Mesenchymal stem cell (in vitro differentiated cells and primary cell): ENCODE measurements at regions not wholly inside any gene's neighbourhood (a gene's known extent, or its start where the extent isn't known, plus 50 kb on each side); places are given as distances from the start of the nearest gene placed in this dataset.

Experiments used
- DNase-seq: peaks from one replicate; pipeline ENCODE4 v3.0.0-alpha.2; 2013
- H2AFZ ChIP-seq: one replicate; pipeline ENCODE4 v1.6.1; 2013; ENCODE audit warnings: low read depth, mild to moderate bottlenecking, control low read depth, inconsistent platforms, low read length, moderate library complexity
- H2AK5ac ChIP-seq: 2 replicates; pipeline ENCODE4 v1.6.1; 2013; ENCODE audit warnings: low read length, moderate library complexity, mild to moderate bottlenecking, inconsistent platforms; ENCODE audit not compliant: severe bottlenecking
- H2BK120ac ChIP-seq: one replicate; pipeline ENCODE4 v1.6.1; 2013; ENCODE audit warnings: low read depth, mild to moderate bottlenecking, inconsistent platforms, low read length, moderate library complexity
- H2BK12ac ChIP-seq, 2 experiments: one replicate each; pipeline ENCODE4 v1.6.1; 2013; ENCODE audit warnings: inconsistent platforms in 2 of 2, low read length in 2 of 2, mild to moderate bottlenecking in 2 of 2, moderate library complexity in 2 of 2, control low read depth in 1 of 2
- H2BK15ac ChIP-seq: one replicate; pipeline ENCODE4 v1.6.1; 2013; ENCODE audit warnings: mild to moderate bottlenecking, low read depth, inconsistent platforms; ENCODE audit not compliant: poor library complexity, severe bottlenecking
- H2BK5ac ChIP-seq: 2 replicates; pipeline ENCODE4 v1.6.1; 2013; ENCODE audit warnings: low read depth, mild to moderate bottlenecking, low read length, control low read depth, inconsistent platforms; ENCODE audit not compliant: poor library complexity, severe bottlenecking
- H3K14ac ChIP-seq, 2 experiments: one replicate each; pipeline ENCODE4 v1.6.1; 2013; ENCODE audit warnings: inconsistent platforms in 2 of 2, low read length in 2 of 2, control low read depth in 1 of 2, mild to moderate bottlenecking in 1 of 2, moderate library complexity in 1 of 2
- H3K18ac ChIP-seq, 2 experiments: one replicate each; pipeline ENCODE4 v1.6.1; 2013; ENCODE audit warnings: inconsistent platforms in 2 of 2, low read length in 2 of 2, control low read depth in 1 of 2, low read depth in 1 of 2, mild to moderate bottlenecking in 1 of 2
- H3K23ac ChIP-seq, 2 experiments: one replicate each; pipeline ENCODE4 v1.6.1; 2013; ENCODE audit warnings: inconsistent platforms in 2 of 2, low read length in 2 of 2, mild to moderate bottlenecking in 2 of 2, moderate library complexity in 2 of 2, control low read depth in 1 of 2
- H3K27ac ChIP-seq: 2 replicates; pipeline ENCODE4 v1.5.1; 2013; ENCODE audit warnings: mild to moderate bottlenecking, moderate library complexity, low read length, control low read depth, inconsistent platforms; ENCODE audit not compliant: poor library complexity, severe bottlenecking
- H3K27me3 ChIP-seq, 2 experiments: 2 replicates each; pipeline versions ENCODE4 v1.6.1 to v1.7.0; 2013; ENCODE audit warnings: low read length in 2 of 2, mild to moderate bottlenecking in 2 of 2, moderate library complexity in 2 of 2, control low read depth in 1 of 2, inconsistent platforms in 1 of 2; ENCODE audit not compliant: control insufficient read depth in 1 of 2, insufficient read depth in 1 of 2
- H3K36me3 ChIP-seq, 2 experiments: 2 replicates each; pipeline versions ENCODE4 v1.6.1 to v1.7.0; 2013; ENCODE audit warnings: low read length in 2 of 2, control low read depth in 1 of 2, inconsistent platforms in 1 of 2, low read depth in 1 of 2, mild to moderate bottlenecking in 1 of 2; ENCODE audit not compliant: insufficient read depth in 2 of 2, control insufficient read depth in 1 of 2
- H3K4ac ChIP-seq, 2 experiments: one replicate each; pipeline ENCODE4 v1.6.1; 2013; ENCODE audit warnings: inconsistent platforms in 2 of 2, low read length in 2 of 2, mild to moderate bottlenecking in 2 of 2, moderate library complexity in 2 of 2, control low read depth in 1 of 2, low read depth in 1 of 2
- H3K4me1 ChIP-seq: 2 replicates; pipeline ENCODE4 v1.6.1; 2013; ENCODE audit warnings: low read depth, low read length, control low read depth; ENCODE audit not compliant: control insufficient read depth, insufficient read depth
- H3K4me2 ChIP-seq: 2 replicates; pipeline ENCODE4 v1.6.1; 2013; ENCODE audit warnings: low read length, mild to moderate bottlenecking, inconsistent platforms; ENCODE audit not compliant: poor library complexity, severe bottlenecking
- H3K4me3 ChIP-seq, 2 experiments: 2 replicates each; pipeline versions ENCODE4 v1.5.1 to v1.7.0; 2013; ENCODE audit warnings: low read length in 2 of 2, mild to moderate bottlenecking in 2 of 2, control low read depth in 1 of 2, low read depth in 1 of 2; ENCODE audit not compliant: insufficient read depth in 1 of 2
- H3K79me1 ChIP-seq: replicated peaks from 2 replicates; pipeline ENCODE4 v1.6.1; 2013; ENCODE audit warnings: mild to moderate bottlenecking, control low read depth, low read length, inconsistent platforms; ENCODE audit not compliant: poor library complexity, severe bottlenecking
- H3K9ac ChIP-seq: 2 replicates; pipeline ENCODE4 v1.7.0; 2013; ENCODE audit warnings: mild to moderate bottlenecking, low read length, moderate library complexity
- H3K9me3 ChIP-seq: 2 replicates; pipeline ENCODE4 v1.7.0; 2013; ENCODE audit warnings: mild to moderate bottlenecking, low read length; ENCODE audit not compliant: control insufficient read depth
- H4K8ac ChIP-seq: one replicate; pipeline ENCODE4 v1.6.1; 2013; ENCODE audit warnings: inconsistent platforms, mild to moderate bottlenecking, low read length, moderate library complexity
- H4K91ac ChIP-seq: one replicate; pipeline ENCODE4 v1.6.1; 2013; ENCODE audit warnings: mild to moderate bottlenecking, low read length, inconsistent platforms
- WGBS: methylation state at CpG from one replicate; pipeline ENCODE4 v1.1.7; 2013; ENCODE audit warnings: mixed read lengths; 5-methylcytosine and 5-hydroxymethylcytosine counted together

GRCh38 chr5:56552612-56553268 is 262.6 kb upstream of the MAP3K1 start:
- Histone ChIP-seq H3K36me3 (no peaks in the 10 kb centered on the region), H3K23ac (no peak overlapping the region), H4K8ac (no peak overlapping the region), H3K27ac (no peak overlapping the region), H2BK5ac (no peak overlapping the region), H2BK120ac (no peak overlapping the region), H3K14ac (no peak overlapping the region), H2BK12ac (no peak overlapping the region), H2BK15ac (no peak overlapping the region), H3K79me1 (no peaks in the 10 kb centered on the region), H3K4me1 (no peaks in the 10 kb centered on the region), H4K91ac (no peak overlapping the region), H3K9ac (no peak overlapping the region), H3K9me3 (no peaks in the 10 kb centered on the region), H3K4me2 (no peak overlapping the region), H3K27me3 (peaks cover 0 to 3% of the 10 kb centered on the region in 2 experiments), H2AFZ (no peak overlapping the region), H3K4ac (no peak overlapping the region), H3K4me3 (no peak overlapping the region), H3K18ac (no peak overlapping the region), H2AK5ac (no peak overlapping the region)
- no peak for DNase-seq

- Histone ChIP-seq H2AK5ac (no peak overlapping the region), H2AFZ (no peak overlapping the region), H3K9me3 (no peaks in the 10 kb centered on the region), H4K8ac (no peak overlapping the region), H3K27ac (no peak overlapping the region), H3K18ac (no peak overlapping the region), H2BK120ac (no peak overlapping the region), H3K4ac (no peak overlapping the region), H2BK15ac (no peak overlapping the region), H3K23ac (no peak overlapping the region), H3K14ac (no peak overlapping the region), H3K27me3 (no peaks in the 10 kb centered on the region), H3K4me2 (no peak overlapping the region), H2BK5ac (no peak overlapping the region), H3K4me3 (no peak overlapping the region), H2BK12ac (no peak overlapping the region), H4K91ac (no peak overlapping the region), H3K4me1 (no peaks in the 10 kb centered on the region), H3K79me1 (no peaks in the 10 kb centered on the region), H3K36me3 (no peaks in the 10 kb centered on the region), H3K9ac (no peak overlapping the region)
- 100% methylated on average over 2 of the region's 2 CpGs for WGBS
- no peak for DNase-seq
Measured at GRCh38 chr5:56550227-56550626, 265.1 kb upstream of the MAP3K1 start.

- Histone ChIP-seq H3K4ac (no peak overlapping the region), H2AFZ (no peak overlapping the region), H4K91ac (no peak overlapping the region), H2AK5ac (no peak overlapping the region), H4K8ac (no peak overlapping the region), H3K9ac (no peak overlapping the region), H3K36me3 (no peaks in the 10 kb centered on the region), H3K4me1 (no peaks in the 10 kb centered on the region), H3K14ac (no peak overlapping the region), H2BK120ac (no peak overlapping the region), H3K4me3 (no peak overlapping the region), H2BK15ac (no peak overlapping the region), H2BK12ac (no peak overlapping the region), H2BK5ac (no peak overlapping the region), H3K18ac (no peak overlapping the region), H3K4me2 (no peak overlapping the region), H3K27me3 (no peaks in the 10 kb centered on the region), H3K9me3 (no peaks in the 10 kb centered on the region), H3K23ac (no peak overlapping the region), H3K79me1 (no peaks in the 10 kb centered on the region), H3K27ac (no peak overlapping the region)
- 95% methylated on average over 2 of the region's 3 CpGs for WGBS
- DNase-seq = no peak
Measured at GRCh38 chr5:56549096-56549886, 266.1 kb upstream of the MAP3K1 start.

GRCh38 chr5:56545016-56545415 is 270.3 kb upstream of the MAP3K1 start:
- Histone ChIP-seq H3K4me2 (no peak overlapping the region), H3K27ac (no peak overlapping the region), H3K4me3 (no peak overlapping the region), H2AK5ac (peak overlapping the region; percentile 49), H3K4me1 (no peaks in the 10 kb centered on the region), H3K18ac (no peak overlapping the region), H3K14ac (no peak overlapping the region), H2BK12ac (peak overlapping the region in 1 of 2 experiments; percentile 53), H2BK120ac (no peak overlapping the region), H3K9me3 (no peaks in the 10 kb centered on the region), H3K23ac (no peak overlapping the region), H2BK15ac (no peak overlapping the region), H3K27me3 (no peaks in the 10 kb centered on the region), H4K8ac (no peak overlapping the region), H3K9ac (no peak overlapping the region), H2BK5ac (no peak overlapping the region), H2AFZ (no peak overlapping the region), H3K79me1 (no peaks in the 10 kb centered on the region), H4K91ac (no peak overlapping the region), H3K4ac (peak overlapping the region in 1 of 2 experiments; percentile 64), H3K36me3 (no peaks in the 10 kb centered on the region)
- WGBS = 92% methylated on average over 7 of the region's 7 CpGs
- peak; percentile 29 for DNase-seq
